ENCODE measurements at regions not wholly inside any gene's neighbourhood (a gene's known extent, or its start where the extent isn't known, plus 50 kb on each side); places are given as distances from the start of the nearest gene placed in this dataset.
"Not testable (repeated sequence)": the region's sequence is repeated elsewhere in the genome, so short reads cannot be mapped to it uniquely, and the experiment has no call there.

DNA sequence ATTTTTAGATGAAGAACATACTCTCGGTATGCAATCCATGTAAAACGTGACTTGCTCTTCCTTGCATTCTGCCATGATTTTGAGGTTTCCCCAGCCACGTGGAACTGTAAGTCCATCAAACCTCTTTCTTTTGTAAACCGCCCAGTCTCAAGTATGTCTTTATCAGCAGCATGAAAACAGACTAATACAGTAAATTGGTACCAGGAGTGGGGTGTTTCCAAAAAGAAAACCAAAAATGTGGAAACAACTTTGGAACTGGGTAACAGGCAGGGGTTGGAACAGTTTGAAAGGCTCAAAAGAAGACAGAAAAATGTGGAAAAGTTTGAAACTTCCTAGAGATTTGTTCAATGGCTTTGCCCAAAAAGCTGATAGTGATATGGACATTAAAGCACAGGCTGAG, 1957.9 kb downstream of the SUCLG1 start:
- no peak for DNase-seq (ENCODE audit: low spot score)

DNA sequence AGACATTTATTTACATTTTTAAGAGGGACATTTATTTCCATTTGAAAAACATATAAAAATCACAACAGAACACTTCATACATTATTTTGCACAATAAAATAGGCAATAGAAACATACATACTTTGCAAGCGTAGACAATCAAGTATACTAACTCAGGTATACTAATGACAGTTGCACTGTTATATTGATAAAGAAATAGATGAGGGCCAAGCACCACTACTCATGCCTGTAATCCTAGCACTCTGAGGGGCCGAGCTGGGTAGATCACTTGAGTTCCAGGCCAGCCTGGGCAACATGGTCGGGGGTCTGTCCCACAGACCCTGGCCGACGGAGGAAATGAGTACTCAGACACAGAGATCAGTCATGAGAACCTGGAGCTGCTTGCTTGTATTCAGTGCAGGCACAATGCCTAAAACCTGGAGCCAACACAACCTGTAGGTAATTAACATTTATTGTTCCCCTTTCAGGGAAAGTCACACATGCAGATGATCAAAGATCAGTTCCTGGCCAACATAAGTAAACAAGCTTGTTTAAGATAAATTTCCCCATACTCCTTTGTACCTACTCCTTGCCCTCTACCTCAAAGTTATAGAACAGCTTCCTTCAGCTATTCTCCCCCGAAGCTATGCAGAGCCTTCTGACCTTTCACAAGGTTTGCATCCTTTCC, 1960.2 kb downstream of the SUCLG1 start:
- DNase-seq (ENCODE audit: low spot score) = no peak

DNA sequence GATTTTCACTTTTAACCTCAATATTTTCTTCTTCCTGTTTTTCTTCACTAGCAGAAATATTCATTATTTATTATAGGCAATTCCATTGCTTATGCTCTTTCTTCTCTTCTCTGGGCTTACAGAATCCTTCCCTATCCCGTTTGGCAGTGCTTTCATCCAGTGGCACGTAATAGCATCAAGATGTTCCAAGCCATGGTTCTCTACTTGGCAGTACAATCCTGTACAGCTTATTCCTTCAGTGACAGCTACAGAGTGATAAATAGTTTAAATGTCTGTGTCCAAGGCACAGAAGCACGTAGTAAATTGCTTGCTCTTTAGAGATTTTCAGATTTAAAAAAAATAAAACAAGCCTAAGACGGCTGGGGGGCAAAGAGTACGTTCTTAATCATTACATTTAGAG, 1964.3 kb downstream of the SUCLG1 start:
- no peak for DNase-seq (ENCODE audit: low spot score)

DNA sequence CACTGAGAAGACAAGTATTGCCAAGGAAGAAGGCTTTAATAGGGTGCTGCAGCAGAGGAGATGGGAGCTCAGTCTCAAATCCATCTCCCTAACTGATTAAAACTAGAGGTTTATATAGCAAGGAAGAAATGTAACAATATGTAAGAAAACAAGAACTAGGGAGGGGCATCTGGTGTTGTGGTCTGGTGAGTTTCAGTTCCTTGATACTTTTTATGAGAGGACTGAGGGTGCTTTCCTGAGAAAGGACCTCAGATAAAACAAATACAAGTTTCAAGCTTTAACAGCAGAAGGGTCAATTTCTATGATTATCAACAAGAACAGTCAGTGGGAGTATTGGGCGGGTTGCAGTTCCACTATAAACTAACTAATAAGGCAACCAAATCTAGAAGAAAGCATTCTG, 1967.5 kb downstream of the SUCLG1 start:
- DNase-seq (ENCODE audit: low spot score) = no peak

DNA sequence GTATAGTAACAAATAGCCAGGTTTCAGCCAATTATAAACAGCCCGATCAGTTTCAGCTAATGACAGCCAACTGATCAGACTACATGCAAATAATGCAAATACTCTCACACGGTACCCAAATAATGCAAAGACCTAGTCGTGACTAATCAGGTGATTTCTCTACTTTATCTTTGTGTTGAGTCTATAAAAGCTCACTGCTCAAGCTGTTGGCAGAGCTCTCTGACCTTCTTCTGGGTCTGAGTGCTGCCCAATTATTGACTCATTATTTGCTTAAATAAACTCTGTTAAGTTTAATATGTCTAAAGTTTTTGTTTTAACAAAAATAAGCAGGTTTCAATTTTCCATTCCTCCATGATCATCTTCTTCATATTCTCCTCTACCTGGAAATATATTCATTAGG, 1971.7 kb downstream of the SUCLG1 start:
- DNase-seq (ENCODE audit: low spot score) = no peak

DNA sequence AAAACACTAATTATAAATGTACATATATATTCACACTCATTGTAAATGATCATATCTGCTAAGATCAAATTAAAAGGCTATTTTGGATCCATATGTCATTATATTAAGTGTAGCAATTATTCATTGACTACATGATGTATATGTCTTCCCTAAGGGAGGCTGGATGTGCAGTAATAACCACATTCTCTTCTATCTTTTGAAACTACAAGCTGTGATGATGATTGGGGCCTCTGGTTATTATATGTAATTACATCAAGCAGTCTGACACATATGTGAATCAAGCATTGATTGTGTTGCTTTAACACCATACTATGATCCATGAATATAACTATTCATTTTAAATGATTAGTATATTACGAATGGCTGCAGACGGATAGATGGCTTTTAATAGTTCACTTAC, 1973.4 kb downstream of the SUCLG1 start:
- no peak for DNase-seq (ENCODE audit: low spot score)

DNA sequence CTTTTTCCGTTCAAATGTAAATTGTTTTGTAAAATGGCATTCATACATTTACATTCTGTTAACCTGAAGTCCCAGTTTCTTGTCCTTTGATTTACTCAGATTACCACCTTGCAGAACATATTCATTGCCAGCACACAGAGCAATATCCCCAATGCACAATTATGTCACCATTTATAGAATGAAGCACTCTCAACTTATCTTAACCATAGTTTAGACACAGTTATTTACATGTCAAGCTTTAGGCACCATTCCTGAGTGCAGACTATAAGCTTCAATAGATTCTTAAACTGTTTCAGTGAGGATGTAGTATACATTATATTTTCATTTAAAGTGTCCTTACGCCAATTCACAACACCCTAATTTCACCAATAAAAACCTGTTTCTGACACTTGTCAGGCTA, 1977.9 kb downstream of the SUCLG1 start:
- no peak for DNase-seq (ENCODE audit: low spot score)

DNA sequence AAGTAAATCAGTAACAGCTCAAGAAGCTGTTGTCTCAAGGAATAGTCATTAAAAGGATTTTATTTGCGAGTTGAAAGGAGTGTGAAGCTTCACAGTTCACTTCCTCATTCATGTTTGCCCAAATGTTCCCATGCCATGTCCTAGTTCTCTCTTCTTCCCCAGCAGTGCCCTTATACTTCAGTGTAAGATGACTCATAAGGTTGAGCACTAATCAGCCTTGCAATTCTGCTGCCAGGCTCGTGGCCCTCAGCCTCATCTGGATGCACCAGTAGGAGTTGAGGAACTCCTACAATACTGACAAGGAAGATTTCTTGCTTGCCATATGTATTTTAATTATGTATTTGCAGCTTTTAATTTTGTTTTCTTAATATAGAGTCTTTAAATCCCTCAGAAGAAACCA, 1980.4 kb downstream of the SUCLG1 start:
- DNase-seq (ENCODE audit: low spot score) = no peak

DNA sequence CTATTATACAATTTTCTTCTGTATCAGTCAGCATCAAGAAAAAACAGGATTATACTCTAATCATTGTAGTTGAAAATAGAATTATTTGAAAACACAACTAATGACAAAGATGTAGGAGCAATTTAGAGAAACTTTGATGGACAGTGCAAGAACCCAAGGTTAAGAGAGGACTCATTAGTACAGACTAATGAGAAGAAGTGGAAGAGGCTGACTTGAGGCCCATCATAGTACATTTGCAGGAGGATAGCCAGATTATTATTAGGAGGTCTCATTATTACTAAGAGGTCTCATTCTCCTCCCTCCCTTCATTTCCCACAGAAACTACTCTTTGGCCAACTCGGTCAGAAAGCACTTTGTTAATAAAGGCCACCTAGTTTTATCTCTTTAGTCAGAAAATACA, 1983.0 kb downstream of the SUCLG1 start:
- DNase-seq (ENCODE audit: low spot score) = no peak

DNA sequence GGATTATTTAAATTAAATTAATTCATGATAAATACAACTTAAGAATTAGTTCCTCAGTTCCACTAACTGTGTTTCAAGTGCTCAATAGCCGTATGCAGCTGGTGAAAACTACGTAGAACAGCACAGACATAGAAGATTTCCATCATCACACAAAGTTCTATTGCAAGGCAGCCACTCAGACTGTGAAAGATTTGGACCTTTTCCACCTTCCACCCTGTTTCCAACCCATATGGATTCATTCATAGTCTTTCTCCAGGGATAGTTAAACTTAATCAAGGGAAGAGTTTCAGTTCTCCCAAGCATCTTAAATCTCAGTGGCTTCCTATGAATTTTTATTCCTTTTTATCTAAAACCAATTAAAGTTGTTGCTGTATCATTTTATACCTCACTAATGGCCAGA, 2030.8 kb downstream of the SUCLG1 start:
- no peak for DNase-seq (ENCODE audit: low spot score)

DNA sequence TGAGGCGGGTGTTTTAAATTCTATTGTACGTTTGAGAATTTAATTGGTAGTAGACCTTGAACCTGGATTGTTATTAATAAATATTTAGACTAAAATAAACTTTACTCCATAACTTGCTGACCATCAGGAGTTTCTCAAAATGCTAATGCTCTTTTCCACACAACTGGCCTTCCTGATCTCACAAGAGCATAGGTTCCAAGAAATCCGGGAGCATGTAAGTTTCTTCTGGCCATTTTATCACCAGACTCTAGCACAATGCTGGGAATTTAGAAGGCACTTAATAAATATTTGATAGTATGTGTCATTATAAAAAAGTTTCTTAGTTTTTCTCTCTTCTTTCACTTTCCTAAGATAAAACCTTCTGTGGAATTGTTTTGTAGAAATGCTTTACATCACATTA, 2047.1 kb downstream of the SUCLG1 start:
- DNase-seq (ENCODE audit: low spot score) = no peak

DNA sequence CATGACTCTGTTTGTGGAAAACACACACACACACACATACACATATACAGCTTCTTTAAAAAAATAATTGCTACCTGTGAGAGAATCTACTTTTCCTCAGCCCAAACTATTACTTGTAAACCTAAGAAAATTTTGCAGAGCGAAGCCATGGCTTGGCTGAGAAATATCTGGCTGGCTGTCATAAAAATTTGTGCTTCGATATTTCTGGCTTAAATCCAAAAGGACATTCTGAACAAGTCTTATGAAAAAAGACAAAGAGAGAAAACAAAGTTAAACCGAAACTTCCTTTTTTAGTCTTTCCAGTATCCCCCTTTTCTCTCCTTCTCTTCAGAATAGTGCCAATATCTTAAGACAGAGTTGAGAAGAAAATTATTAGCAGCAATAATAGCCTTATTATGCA, 2048.0 kb downstream of the SUCLG1 start:
- DNase-seq (ENCODE audit: low spot score) = no peak

DNA sequence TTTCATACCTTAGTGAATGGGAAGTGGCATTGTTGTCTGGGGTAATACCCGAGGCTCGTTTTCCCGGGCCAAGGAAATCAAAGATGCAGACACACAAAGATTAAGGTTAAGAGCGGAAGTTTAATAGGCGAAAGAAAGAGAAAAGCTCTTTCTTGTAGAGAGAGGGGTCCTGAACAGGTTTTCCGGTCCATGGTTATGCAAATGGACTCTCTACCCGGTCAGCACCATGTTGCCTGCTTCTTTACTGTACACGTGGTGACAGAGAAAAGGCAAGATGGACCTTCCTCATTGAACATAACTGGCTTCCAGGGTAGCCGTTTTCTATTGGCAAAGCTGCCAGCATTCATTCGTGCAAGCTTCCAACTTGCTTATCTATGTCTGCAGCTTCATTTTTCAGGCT, 2063.5 kb downstream of the SUCLG1 start:
- DNase-seq (ENCODE audit: low spot score) = no peak

DNA sequence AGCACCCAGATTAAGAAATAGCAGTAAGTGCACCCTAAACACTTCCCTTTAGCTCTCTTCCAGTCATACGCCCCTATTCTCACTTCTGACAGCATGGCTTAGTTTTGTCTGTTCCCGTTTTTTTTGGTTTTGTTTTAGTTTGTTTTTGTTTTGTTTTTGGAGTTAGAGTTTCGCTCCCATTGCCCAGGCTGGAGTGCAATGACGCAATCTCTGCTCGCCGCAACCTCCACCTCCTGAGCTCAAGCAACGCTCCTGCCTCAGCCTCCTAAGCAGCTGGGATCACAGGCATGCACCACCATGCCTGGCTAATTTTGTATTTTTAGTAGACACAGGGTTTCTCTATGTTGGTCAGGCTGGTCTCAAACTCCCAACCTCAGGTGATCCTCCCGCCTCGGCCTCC, 2067.7 kb downstream of the SUCLG1 start:
- no peak for DNase-seq (ENCODE audit: low spot score)

DNA sequence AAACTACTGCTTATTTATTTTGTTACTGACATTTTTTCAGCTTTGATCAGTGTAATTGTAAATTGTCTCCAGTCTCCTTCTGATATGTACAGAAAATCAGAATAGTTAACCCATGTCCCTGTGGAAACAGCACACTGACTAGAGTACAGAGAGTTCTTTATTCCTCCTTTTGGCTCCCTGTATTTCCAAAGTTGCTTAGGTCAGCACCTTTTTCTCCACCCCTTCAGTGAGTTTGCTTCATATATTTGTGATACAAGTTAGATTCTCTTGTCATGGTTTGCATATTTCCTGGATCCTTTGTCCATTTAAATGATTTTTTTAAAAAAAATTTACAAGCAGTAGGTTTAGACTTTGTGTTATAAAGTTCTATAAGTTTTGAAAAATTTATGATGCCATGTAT, 2051.1 kb upstream of the LRRTM1 start:
- DNase-seq (ENCODE audit: low spot score) = no peak

DNA sequence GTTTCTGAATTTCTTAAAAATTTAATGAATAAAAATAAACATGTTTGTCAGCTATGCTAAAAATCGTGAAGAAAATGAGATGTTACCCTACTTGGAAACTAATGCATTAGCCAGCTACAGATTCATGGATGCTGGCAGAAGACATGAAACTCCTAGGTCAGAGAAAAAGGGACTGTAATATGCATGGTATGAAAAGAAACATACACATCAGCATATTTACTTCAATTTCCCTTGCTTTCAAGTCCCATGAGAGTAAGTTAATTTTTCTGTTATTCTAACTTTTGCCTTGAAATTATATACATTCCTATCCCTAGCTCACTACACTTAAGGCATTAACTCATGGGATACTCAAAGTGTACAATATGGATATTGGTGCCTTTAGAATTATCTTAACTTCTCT, 2041.4 kb upstream of the LRRTM1 start:
- no peak for DNase-seq (ENCODE audit: low spot score)

DNA sequence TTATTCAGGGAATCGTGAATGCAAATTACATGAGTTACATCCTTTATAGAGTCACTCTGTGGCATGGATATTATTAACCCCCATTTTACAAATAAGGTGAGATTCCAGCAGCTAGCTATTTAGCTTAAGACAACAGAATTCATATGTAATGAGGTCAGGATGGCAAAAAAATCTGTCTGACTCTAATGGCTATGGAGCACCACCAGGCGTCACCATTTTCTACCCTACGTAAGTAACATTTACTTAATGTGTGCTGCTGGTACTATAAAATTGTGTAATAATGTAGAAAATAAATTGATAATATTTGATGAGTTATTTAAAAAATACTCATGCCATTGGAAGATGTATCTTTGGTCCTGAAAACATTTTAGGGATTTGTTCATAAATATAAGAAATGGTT, 2040.1 kb upstream of the LRRTM1 start:
- no peak for DNase-seq (ENCODE audit: low spot score)

DNA sequence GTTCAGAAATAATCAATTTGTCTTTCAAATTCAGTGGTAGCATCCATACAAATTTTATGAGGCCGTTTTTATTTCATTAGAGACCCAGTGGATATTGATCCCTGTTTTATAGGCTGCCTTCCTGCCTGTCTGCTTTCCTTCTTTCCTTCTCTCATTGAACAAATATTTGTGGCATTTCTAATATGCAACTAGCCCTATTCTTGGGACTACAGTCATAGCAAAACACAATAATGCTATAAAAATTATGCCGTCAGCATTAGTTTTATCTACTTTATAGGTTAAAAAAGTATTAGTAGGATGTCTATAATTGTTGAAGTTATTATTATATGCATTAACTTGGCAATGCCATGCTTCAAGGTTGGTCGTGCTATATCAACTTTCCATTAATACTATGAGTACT, 2037.8 kb upstream of the LRRTM1 start:
- no peak for DNase-seq (ENCODE audit: low spot score)

DNA sequence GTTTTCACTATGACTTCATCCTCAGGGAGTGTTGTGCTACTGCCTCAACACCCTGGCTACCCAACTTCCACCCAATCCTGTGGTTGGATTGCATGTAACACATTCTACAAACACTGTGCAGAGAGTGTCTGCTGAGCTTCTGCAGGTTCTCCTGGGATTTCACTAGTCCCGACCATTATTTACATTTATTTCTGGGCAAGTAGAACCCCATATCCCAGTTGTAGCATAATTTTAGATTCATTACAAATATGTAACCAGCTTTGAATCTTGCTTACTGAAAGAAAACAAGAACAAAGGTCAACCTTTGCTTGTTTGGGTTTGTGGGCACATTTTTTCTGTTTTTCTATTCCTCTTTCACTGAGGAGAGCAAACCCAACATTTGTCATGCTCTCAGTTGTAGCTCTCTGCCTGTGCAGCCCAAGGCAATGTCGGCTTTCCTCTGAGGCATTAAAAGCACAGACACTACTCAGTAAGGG, 2036.1 kb upstream of the LRRTM1 start:
- no peak for DNase-seq (ENCODE audit: low spot score)

DNA sequence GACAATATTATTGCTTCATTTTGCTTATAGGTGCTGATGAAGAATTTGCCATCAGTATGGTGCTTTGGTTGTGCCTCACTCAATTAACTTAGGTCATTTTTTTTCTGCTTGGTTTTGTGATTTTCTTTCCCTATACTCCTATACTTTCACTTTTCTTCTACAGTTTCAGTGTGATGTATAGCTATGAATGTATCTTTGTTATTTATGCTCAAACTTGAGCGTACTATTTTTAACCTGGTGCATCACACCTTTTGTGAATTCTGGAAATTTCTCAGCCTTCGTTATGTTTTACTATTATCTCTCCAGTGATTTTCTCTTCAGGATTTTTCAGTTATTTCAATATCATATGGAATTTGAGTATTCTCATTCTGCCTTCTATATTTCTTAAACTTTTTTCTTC, 2035.3 kb upstream of the LRRTM1 start:
- DNase-seq (ENCODE audit: low spot score) = no peak

DNA sequence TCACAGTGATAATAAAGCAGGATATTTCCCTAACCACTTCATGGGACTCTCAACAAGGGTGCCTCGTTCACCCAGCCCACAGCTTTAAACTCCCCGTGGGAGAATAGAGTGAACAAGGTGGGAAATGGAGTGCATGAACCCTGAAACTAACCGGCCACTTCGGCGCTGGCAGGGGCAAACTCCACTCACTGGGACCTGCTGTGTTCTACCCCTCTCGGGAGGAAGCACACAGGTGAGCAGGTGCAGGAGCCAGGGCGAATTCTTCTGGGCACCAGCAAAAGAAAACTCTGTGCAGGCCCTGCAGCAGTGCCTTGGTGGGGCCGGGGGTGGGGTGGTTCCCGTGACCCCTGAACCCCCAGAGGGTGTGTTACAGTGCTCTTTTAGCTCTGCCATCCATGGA, 2029.1 kb upstream of the LRRTM1 start:
- DNase-seq (ENCODE audit: low spot score) = no peak

DNA sequence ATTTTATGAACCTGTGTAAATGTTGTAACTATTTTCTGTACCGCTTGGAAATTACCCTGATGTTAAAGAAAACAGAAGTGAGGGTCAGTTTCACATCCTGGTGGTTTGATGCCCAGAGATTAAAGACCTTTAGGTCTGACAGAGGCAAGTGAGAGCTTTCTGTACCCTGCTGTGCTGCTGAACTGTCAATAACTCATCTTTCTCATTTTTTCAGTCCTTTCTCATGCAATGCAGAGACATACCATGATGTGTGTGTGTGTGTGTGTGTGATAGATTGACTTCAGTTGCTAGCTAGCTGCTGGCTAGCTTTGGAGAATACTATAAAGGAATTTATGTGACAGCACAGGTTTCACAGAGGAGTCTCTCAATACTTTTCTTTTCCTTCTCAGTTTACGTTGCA, 2025.6 kb upstream of the LRRTM1 start:
- DNase-seq (ENCODE audit: low spot score) = no peak

DNA sequence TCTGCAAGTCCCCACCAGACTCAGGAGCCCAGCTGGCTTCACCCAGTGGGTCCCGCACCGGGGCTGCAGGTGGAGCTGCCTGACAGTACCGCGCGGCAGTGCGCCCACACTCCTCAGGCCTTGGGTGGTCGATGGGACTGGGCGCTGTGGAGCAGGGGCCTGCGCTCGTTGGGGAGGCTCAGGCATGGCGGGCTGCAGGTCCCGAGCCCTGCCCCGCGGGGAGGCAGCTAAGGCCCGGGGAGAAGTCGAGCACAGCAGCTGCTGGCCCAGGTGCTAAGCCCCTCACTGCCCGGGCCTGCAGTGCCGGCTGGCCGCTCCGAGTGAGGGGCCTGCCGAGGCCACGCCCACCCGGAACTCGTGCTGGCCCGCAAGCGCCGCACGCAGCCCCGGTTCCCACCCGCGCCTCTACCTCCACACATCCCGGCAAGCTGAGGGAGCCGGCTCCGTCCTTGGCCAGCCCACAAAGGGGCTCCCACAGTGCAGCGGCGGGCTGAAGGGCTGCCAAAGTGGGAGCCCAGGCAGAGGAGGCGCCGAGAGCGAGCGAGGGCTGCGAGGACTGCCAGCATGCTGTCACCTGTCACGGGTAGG, 2021.7 kb upstream of the LRRTM1 start:
- not testable (repeated sequence) for DNase-seq (ENCODE audit: low spot score)

DNA sequence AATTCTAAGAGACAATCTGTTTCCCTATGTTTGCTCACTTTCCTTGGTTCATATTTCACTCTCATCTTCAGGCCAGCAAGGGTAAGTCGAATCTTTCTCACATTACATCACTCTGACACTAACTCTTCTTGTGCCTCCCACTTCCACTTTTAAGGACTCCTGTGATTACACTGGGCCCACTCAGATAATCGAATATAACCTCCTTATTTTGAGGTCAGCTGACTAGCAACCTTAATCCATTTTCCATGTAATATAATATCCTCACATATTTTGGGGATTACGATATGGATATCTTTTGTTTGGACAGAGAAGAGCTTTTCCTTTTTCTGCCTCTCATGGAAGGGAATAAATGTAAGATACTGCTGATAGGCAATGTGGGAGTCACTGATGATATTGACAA, 2015.7 kb upstream of the LRRTM1 start:
- DNase-seq (ENCODE audit: low spot score) = no peak

Measured in putamen (tissue), 1 donor.